Peyer's patch (tissue), 4 donors: ENCODE measurements at regions not wholly inside any gene's neighbourhood (a gene's known extent, or its start where the extent isn't known, plus 50 kb on each side); places are given as distances from the start of the nearest gene placed in this dataset.

Experiments used
- CTCF ChIP-seq, 6 experiments: fragments of 450-650 bp in 4 of 6; fragments of 200-600 bp in 2 of 6; sonication (generic) in 1 of 6; IDR thresholded peaks; one replicate each; pipeline ENCODE4 v1.5.1; 2017 to 2019; ENCODE audit warnings: antibody characterized with exemption in 6 of 6, mild to moderate bottlenecking in 3 of 6, moderate library complexity in 1 of 6
- POLR2A ChIP-seq, 2 donors: fragments of 450-650 bp; IDR thresholded peaks; one replicate each; pipeline ENCODE4 v1.5.1; 2017; ENCODE audit warnings: antibody characterized with exemption in 2 of 2, mild to moderate bottlenecking in 2 of 2, moderate library complexity in 2 of 2

- TF ChIP-seq CTCF (IDR thresholded peaks at IDR 0.05) (no peak), POLR2A (IDR thresholded peaks at IDR 0.05) (no peak)
These were observed 143.8 kb upstream of the VASH1 start for GRCh38 chr14:76617440-76617839.
